Breast epithelium (tissue), 3 donors: ENCODE measurements at regions not wholly inside any gene's neighbourhood (a gene's known extent, or its start where the extent isn't known, plus 50 kb on each side); places are given as distances from the start of the nearest gene placed in this dataset.

Experiments
- POLR2A ChIP-seq: fragments of 450-650 bp; IDR thresholded peaks from one replicate; pipeline ENCODE4 v1.6.1; 2016; ENCODE audit warnings: antibody characterized with exemption, mild to moderate bottlenecking, moderate library complexity
- POLR2AphosphoS5 ChIP-seq, 3 donors: sonication (generic); formaldehyde crosslinking; IDR thresholded peaks; one replicate each; pipeline ENCODE4 v1.6.1; 2017; ENCODE audit warnings: antibody characterized with exemption in 3 of 3
- TF ChIP-seq, protein P1 (sequence below), 3 donors: fragments of 450-650 bp; IDR thresholded peaks; one replicate each; pipeline ENCODE4 v1.5.1; 2016 to 2017; ENCODE audit warnings: antibody characterized with exemption in 3 of 3, mild to moderate bottlenecking in 3 of 3, moderate library complexity in 3 of 3

DNA sequence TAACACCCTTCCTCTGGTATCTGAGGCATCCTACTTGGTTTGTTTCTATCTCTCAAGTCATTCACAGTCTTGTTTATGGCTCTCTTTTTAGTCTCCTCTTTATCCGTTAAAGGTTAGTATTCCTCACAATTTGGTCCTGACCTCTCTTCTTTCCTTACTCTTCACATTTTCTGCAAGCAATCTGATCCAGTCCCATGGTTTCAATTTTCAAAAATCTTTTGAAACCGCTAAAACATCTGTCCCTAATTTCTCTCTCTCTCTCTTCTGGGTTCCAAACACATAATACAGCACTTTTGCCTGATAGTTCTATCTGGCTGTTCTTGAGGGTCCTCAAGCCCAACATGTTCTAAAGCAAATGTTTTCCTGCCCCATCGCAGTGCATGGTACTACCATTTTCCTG, 149.0 kb downstream of the SERPINI1 start:
- TF ChIP-seq, protein P1, sequence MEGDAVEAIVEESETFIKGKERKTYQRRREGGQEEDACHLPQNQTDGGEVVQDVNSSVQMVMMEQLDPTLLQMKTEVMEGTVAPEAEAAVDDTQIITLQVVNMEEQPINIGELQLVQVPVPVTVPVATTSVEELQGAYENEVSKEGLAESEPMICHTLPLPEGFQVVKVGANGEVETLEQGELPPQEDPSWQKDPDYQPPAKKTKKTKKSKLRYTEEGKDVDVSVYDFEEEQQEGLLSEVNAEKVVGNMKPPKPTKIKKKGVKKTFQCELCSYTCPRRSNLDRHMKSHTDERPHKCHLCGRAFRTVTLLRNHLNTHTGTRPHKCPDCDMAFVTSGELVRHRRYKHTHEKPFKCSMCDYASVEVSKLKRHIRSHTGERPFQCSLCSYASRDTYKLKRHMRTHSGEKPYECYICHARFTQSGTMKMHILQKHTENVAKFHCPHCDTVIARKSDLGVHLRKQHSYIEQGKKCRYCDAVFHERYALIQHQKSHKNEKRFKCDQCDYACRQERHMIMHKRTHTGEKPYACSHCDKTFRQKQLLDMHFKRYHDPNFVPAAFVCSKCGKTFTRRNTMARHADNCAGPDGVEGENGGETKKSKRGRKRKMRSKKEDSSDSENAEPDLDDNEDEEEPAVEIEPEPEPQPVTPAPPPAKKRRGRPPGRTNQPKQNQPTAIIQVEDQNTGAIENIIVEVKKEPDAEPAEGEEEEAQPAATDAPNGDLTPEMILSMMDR (IDR thresholded peaks at IDR 0.05), result no peak
- no peak for TF ChIP-seq POLR2A
- TF ChIP-seq POLR2AphosphoS5 (IDR thresholded peaks at IDR 0.05), result no peak
